Kidney (tissue), 13 donors: ENCODE measurements at regions not wholly inside any gene's neighbourhood (a gene's known extent, or its start where the extent isn't known, plus 50 kb on each side); places are given as distances from the start of the nearest gene placed in this dataset.

Experiments
- DNase-seq, 5 donors: peaks; one replicate each; pipeline ENCODE4 v3.0.0-alpha.2; 2013 to 2020
- FAIRE-seq: peaks from 2 replicates; lab custom pipeline; 2012; peaks lifted over from hg19 to GRCh38; lab: Jason Lieb, UNC
- H3K27ac ChIP-seq, 2 donors: one replicate each; pipeline ENCODE4 v1.7.0; 2013; ENCODE audit warnings: low read depth in 2 of 2, low read length in 2 of 2, inconsistent platforms in 1 of 2
- H3K27me3 ChIP-seq: one replicate; pipeline ENCODE4 v1.7.1; 2013; ENCODE audit warnings: low read length, inconsistent platforms; ENCODE audit not compliant: control insufficient read depth, insufficient read depth
- H3K36me3 ChIP-seq, 3 donors: one replicate each; pipeline versions ENCODE4 v1.7.0 to v1.7.1; 2013; ENCODE audit warnings: low read length in 3 of 3, control low read depth in 1 of 3, inconsistent platforms in 1 of 3; ENCODE audit not compliant: insufficient read depth in 3 of 3, control insufficient read depth in 2 of 3
- H3K4me1 ChIP-seq, 3 donors: one replicate each; pipeline versions ENCODE4 v1.7.0 to v1.7.1; 2013; ENCODE audit warnings: low read length in 3 of 3, inconsistent platforms in 1 of 3, low read depth in 1 of 3; ENCODE audit not compliant: control insufficient read depth in 2 of 3, insufficient read depth in 2 of 3
- H3K4me3 ChIP-seq, 3 donors: one replicate each; pipeline versions ENCODE4 v1.7.0 to v1.8.1; 2013; ENCODE audit warnings: low read length in 3 of 3, control low read depth in 1 of 3, inconsistent platforms in 1 of 3
- H3K9ac ChIP-seq, 3 donors: one replicate each; pipeline versions ENCODE4 v1.7.0 to v1.7.1; 2013; ENCODE audit warnings: low read length in 3 of 3, control low read depth in 1 of 3, inconsistent platforms in 1 of 3
- H3K9me3 ChIP-seq, 3 donors: one replicate each; pipeline versions ENCODE4 v1.7.0 to v1.7.1; 2013; ENCODE audit warnings: low read length in 3 of 3, control low read depth in 1 of 3, inconsistent platforms in 1 of 3; ENCODE audit not compliant: control insufficient read depth in 2 of 3, insufficient read depth in 1 of 3
- CTCF ChIP-seq: IDR thresholded peaks from 3 replicates; pipeline ENCODE4 v1.5.1; 2012; ENCODE audit warnings: mild to moderate bottlenecking, moderate library complexity, borderline replicate concordance; ENCODE audit not compliant: insufficient read depth; ENCODE audit errors: extremely low read depth
- intact Hi-C: fragments of 100-400 bp; cut with DNase I; formaldehyde crosslinking; loops from one replicate; pipeline ENCODE4 v1.11.1; 2022
- donor health status: control.
- donor health status: control.
- donor health status: control.
- donor health status: control.
- donor health status: control.
- donor health status: DM: yes; HTN: yes; CAD: no.
- donor health status: Normal renal cell carcinoma (clear cell type).

GRCh38 chr9:115675834-115676233, 477.8 kb upstream of the PAPPA start:
- Histone ChIP-seq H3K27me3 (no peaks in the 10 kb centered on the region), H3K9ac (no peak overlapping the region), H3K4me3 (no peak overlapping the region), H3K27ac (no peak overlapping the region), H3K36me3 (no peaks in the 10 kb centered on the region), H3K4me1 (no peaks in the 10 kb centered on the region), H3K9me3 (no peaks in the 10 kb centered on the region)
- DNase-seq: no peak
- TF ChIP-seq CTCF: no peak
- no peak for FAIRE-seq
- intact Hi-C loops: no loop called here

- no peak overlapping the region for H3K9ac ChIP-seq
- no peak for FAIRE-seq
- intact Hi-C loops: no loop called here
Observed at GRCh38 chr9:115680231-115680630, 473.4 kb upstream of the PAPPA start.

GRCh38 chr9:115681585-115681984, 472.0 kb upstream of the PAPPA start:
- intact Hi-C loops: no loop called here
- no peaks in the 10 kb centered on the region for H3K4me1 ChIP-seq
- TF ChIP-seq CTCF: no peak
- H3K27ac ChIP-seq: no peak overlapping the region
- no peak overlapping the region for H3K9ac ChIP-seq
- no peak for FAIRE-seq
- DNase-seq: no peak
- no peak overlapping the region for H3K4me3 ChIP-seq
- H3K9me3 ChIP-seq: no peaks in the 10 kb centered on the region
- H3K27me3 ChIP-seq: no peaks in the 10 kb centered on the region
- H3K36me3 ChIP-seq: no peaks in the 10 kb centered on the region

More at GRCh38 chr9:115680231-115680630, 473.4 kb upstream of the PAPPA start:
- Histone ChIP-seq H3K27ac (no peak overlapping the region), H3K36me3 (no peaks in the 10 kb centered on the region), H3K9me3 (no peaks in the 10 kb centered on the region), H3K27me3 (no peaks in the 10 kb centered on the region), H3K4me1 (no peaks in the 10 kb centered on the region), H3K4me3 (no peak overlapping the region)
- no peak for DNase-seq
- TF ChIP-seq CTCF: no peak

- TF ChIP-seq CTCF: no peak
- H3K27me3 ChIP-seq: no peaks in the 10 kb centered on the region
- H3K4me1 ChIP-seq: no peaks in the 10 kb centered on the region
- no peak overlapping the region for H3K27ac ChIP-seq
- FAIRE-seq (no peak), DNase-seq (no peak)
- intact Hi-C loops: no loop called here
- H3K4me3 ChIP-seq: no peak overlapping the region
- no peaks in the 10 kb centered on the region for H3K36me3 ChIP-seq
- no peak overlapping the region for H3K9ac ChIP-seq
- no peaks in the 10 kb centered on the region for H3K9me3 ChIP-seq
Observed at GRCh38 chr9:115686069-115686468, 467.5 kb upstream of the PAPPA start.
